GM12878 (cell line): ENCODE measurements at regions not wholly inside any gene's neighbourhood (a gene's known extent, or its start where the extent isn't known, plus 50 kb on each side); places are given as distances from the start of the nearest gene placed in this dataset.

Experiments used
- ATAC-seq: fragments of 200-7000 bp; cut with Tn5 transposase; 3 replicates; pipeline ENCODE4 v1.9.1; 2020; ENCODE audit warnings: mild to moderate bottlenecking, moderate library complexity
- BruUV-seq: library from RNA; stranded (reverse); fragments of 400-500 nt; replicated peaks from 2 replicates; lab custom pipeline; 2021; lab: Mats Ljungman, UMichigan
- CTCF ChIA-PET: fragments of 300-600 bp; sonication (Branson Sonifier 250); formaldehyde crosslinking; extraction: SDS; loops from one replicate; lab custom pipeline; 2021; ENCODE audit warnings: inconsistent platforms; lab: Yijun Ruan, JAX
- POLR2A ChIA-PET: fragments of 350-600 bp; formaldehyde crosslinking; extraction: SDS; loops from one replicate; lab custom pipeline; 2021; ENCODE audit warnings: inconsistent platforms; lab: Charles Lee
- RAD21 ChIA-PET: fragments of 300-600 bp; sonication (Branson Sonifier 250); formaldehyde crosslinking; loops from one replicate; lab custom pipeline; 2023; ENCODE audit warnings: antibody characterized with exemption; ENCODE audit not compliant: unreplicated experiment; lab: Charles Lee
- SMC1A ChIA-PET: fragments of 300-600 bp; sonication (Branson Sonifier 250); formaldehyde crosslinking; loops from one replicate; lab custom pipeline; 2023; ENCODE audit not compliant: unreplicated experiment, uncharacterized antibody; lab: Charles Lee
- DNase-seq: peaks from one replicate; pipeline ENCODE4 v3.0.0-alpha.2; 2011; ENCODE audit warnings: low read depth, low spot score
- FAIRE-seq: peaks from 3 replicates; lab custom pipeline; 2011; peaks lifted over from hg19 to GRCh38; lab: Jason Lieb, UNC
- H2AFZ ChIP-seq: 2 replicates; pipeline ENCODE4 v1.6.0; 2011; ENCODE audit warnings: low read depth, low read length, control low read depth; ENCODE audit not compliant: control insufficient read depth
- H3K27ac ChIP-seq: 2 replicates; pipeline ENCODE4 v1.5.1; 2011; ENCODE audit warnings: control low read depth; ENCODE audit not compliant: control insufficient read depth, insufficient read depth
- H3K27me3 ChIP-seq, 2 experiments: replicated peaks in 1 of 2; 2 replicates each; pipeline versions ENCODE4 v1.6.0 to v1.6.1; 2011; ENCODE audit warnings: low read length in 1 of 2; ENCODE audit not compliant: control insufficient read depth in 2 of 2, insufficient read depth in 2 of 2
- H3K36me3 ChIP-seq, 2 experiments: 2 replicates each; pipeline ENCODE4 v1.5.1; 2011; ENCODE audit warnings: low read length in 1 of 2; ENCODE audit not compliant: control insufficient read depth in 2 of 2, insufficient read depth in 2 of 2
- H3K4me1 ChIP-seq: 2 replicates; pipeline ENCODE4 v1.6.1; 2011; ENCODE audit warnings: mild to moderate bottlenecking, low read length, moderate library complexity, mixed read lengths; ENCODE audit not compliant: control insufficient read depth, insufficient read depth
- H3K4me2 ChIP-seq: 2 replicates; pipeline ENCODE4 v1.6.0; 2011; ENCODE audit warnings: control low read depth; ENCODE audit not compliant: control insufficient read depth, insufficient read depth
- H3K4me3 ChIP-seq: fragments of 200-600 bp; sonication (generic); 2 replicates; pipeline ENCODE4 v1.5.1; 2016
- H3K79me2 ChIP-seq: 2 replicates; pipeline ENCODE4 v1.6.0; 2011; ENCODE audit warnings: low read length; ENCODE audit not compliant: control insufficient read depth, insufficient read depth
- H3K9ac ChIP-seq: 2 replicates; pipeline ENCODE4 v1.8.0; 2011; ENCODE audit warnings: low read length, control low read depth, mixed read lengths; ENCODE audit not compliant: control insufficient read depth, insufficient read depth
- H3K9me3 ChIP-seq: replicated peaks from 3 replicates; pipeline ENCODE4 v1.5.1; 2011; ENCODE audit warnings: mild to moderate bottlenecking, low read length; ENCODE audit not compliant: control insufficient read depth, insufficient read depth
- H4K20me1 ChIP-seq: 2 replicates; pipeline ENCODE4 v1.6.0; 2011; ENCODE audit not compliant: control insufficient read depth, insufficient read depth
- BHLHE40 ChIP-seq, 2 experiments: fragments of 450-650 bp in 1 of 2; IDR thresholded peaks; 2 replicates each; pipeline ENCODE4 v1.6.1; 2011 to 2017; ENCODE audit warnings: low read depth in 2 of 2, borderline replicate concordance in 1 of 2, improper control_type of control experiment in 1 of 2, low read length in 1 of 2, mild to moderate bottlenecking in 1 of 2
- DPF2 ChIP-seq: fragments of 450-650 bp; IDR thresholded peaks from 2 replicates; pipeline ENCODE4 v1.6.1; 2017; ENCODE audit warnings: mild to moderate bottlenecking
- EP300 ChIP-seq, 2 experiments: fragments of 150-350 bp in 1 of 2; IDR thresholded peaks; 2 replicates each; pipeline ENCODE4 v1.6.1; 2011 to 2012; ENCODE audit warnings: low read depth in 2 of 2, low read length in 2 of 2, borderline replicate concordance in 1 of 2, improper control_type of control experiment in 1 of 2, inconsistent platforms in 1 of 2; ENCODE audit not compliant: control insufficient read depth in 1 of 2
- ETV6 ChIP-seq, 2 experiments: fragments of 450-650 bp in 1 of 2; IDR thresholded peaks in 1 of 2; conservative IDR thresholded peaks in 1 of 2; 2 replicates each; pipeline ENCODE4 v1.6.1; 2014; ENCODE audit warnings: antibody characterized with exemption in 1 of 2, borderline replicate concordance in 1 of 2, low read depth in 1 of 2, mild to moderate bottlenecking in 1 of 2, moderate library complexity in 1 of 2
- HCFC1 ChIP-seq: fragments of 150-350 bp; IDR thresholded peaks from 2 replicates; pipeline ENCODE4 v1.6.1; 2014; ENCODE audit warnings: low read length
- IKZF1 ChIP-seq: fragments of 450-650 bp; conservative IDR thresholded peaks from 2 replicates; pipeline ENCODE4 v1.6.1; 2017; ENCODE audit warnings: antibody characterized with exemption, mild to moderate bottlenecking
- MEF2B ChIP-seq: fragments of 450-650 bp; IDR thresholded peaks from 2 replicates; pipeline ENCODE4 v1.6.1; 2018; ENCODE audit warnings: mild to moderate bottlenecking, moderate library complexity; ENCODE audit not compliant: partially characterized antibody, poor library complexity, severe bottlenecking
- MTA3 ChIP-seq: IDR thresholded peaks from 2 replicates; pipeline ENCODE4 v1.6.1; 2012; ENCODE audit warnings: low read length, inconsistent platforms, borderline replicate concordance
- NFYA ChIP-seq: IDR thresholded peaks from 2 replicates; pipeline ENCODE4 v1.6.1; 2011; ENCODE audit warnings: low read depth, mild to moderate bottlenecking, low read length, improper control_type of control experiment, borderline replicate concordance
- PAX8 ChIP-seq: fragments of 450-650 bp; IDR thresholded peaks from 2 replicates; pipeline ENCODE4 v1.6.1; 2017; ENCODE audit warnings: mild to moderate bottlenecking, moderate library complexity
- PKNOX1 ChIP-seq: fragments of 450-650 bp; IDR thresholded peaks from 2 replicates; pipeline ENCODE4 v1.6.1; 2016; ENCODE audit warnings: mild to moderate bottlenecking
- PRDM15 ChIP-seq: fragments of 450-650 bp; formaldehyde crosslinking; IDR thresholded peaks from 2 replicates; pipeline ENCODE4 v1.4.0; 2020; ENCODE audit warnings: mild to moderate bottlenecking, moderate library complexity
- RCOR1 ChIP-seq: conservative IDR thresholded peaks from 2 replicates; pipeline ENCODE4 v1.6.1; 2012; ENCODE audit warnings: low read depth, low read length, improper control_type of control experiment
- ZNF687 ChIP-seq: fragments of 450-650 bp; IDR thresholded peaks from 2 replicates; pipeline ENCODE4 v1.6.1; 2017; ENCODE audit warnings: mild to moderate bottlenecking, moderate library complexity
- WGBS: methylation state at CpG from one replicate; pipeline ENCODE4 v1.1.6; 2016; ENCODE audit warnings: low lambda C conversion rate; ENCODE audit not compliant: insufficient replicate concordance, insufficient coverage; ENCODE audit errors: missing lambda C conversion rate; 5-methylcytosine and 5-hydroxymethylcytosine counted together
- in situ Hi-C: fragments of 300-500 bp; cut with MboI; formaldehyde crosslinking; loops from 9 replicates; pipeline ENCODE4 v1.14.3; 2018; ENCODE audit warnings: mixed read lengths
- intact Hi-C: fragments of 100-400 bp; cut with micrococcal nuclease; formaldehyde crosslinking; loops from one replicate; pipeline ENCODE4 v1.14.2; 2022; ENCODE audit not compliant: unreplicated experiment

GRCh38 chr12:28026701-28027100 is 54.2 kb upstream of the PTHLH start (continued):
- TF ChIP-seq DPF2 (no peak), MTA3 (no peak), MEF2B (no peak), PRDM15 (CRISPR knock-in tag) (no peak)

GRCh38 chr12:28027328-28027727 is 54.8 kb upstream of the PTHLH start:
- CTCF ChIA-PET, result no interaction called here
- Histone ChIP-seq H3K4me3 (no peak overlapping the region), H2AFZ (no peak overlapping the region), H3K79me2 (no peaks in the 10 kb centered on the region), H4K20me1 (no peaks in the 10 kb centered on the region), H3K27me3 (no peaks in the 10 kb centered on the region; a peak in 1 of 4 replicates), H3K36me3 (no peaks in the 10 kb centered on the region), H3K9ac (no peak overlapping the region), H3K9me3 (no peaks in the 10 kb centered on the region), H3K27ac (no peak overlapping the region), H3K4me2 (no peak overlapping the region), H3K4me1 (no peaks in the 10 kb centered on the region)
- in situ Hi-C loops (no loop called here), intact Hi-C loops (no loop called here)
- POLR2A ChIA-PET, result no interaction called here
- FAIRE-seq (no peak), ATAC-seq (no peak), DNase-seq (no peak)
- WGBS, result 37% methylated on average over 5 of the region's 5 CpGs
- no TSS peak for BruUV-seq
- RAD21 ChIA-PET, result no interaction called here
- SMC1A ChIA-PET, result interaction anchor here (0.7 kb wide), 1 partner anchor 85 kb away, joined by 3 read pairs; no protein-coding TSS in a partner anchor
- TF ChIP-seq HCFC1, result no peak
- TF ChIP-seq ZNF687, result no peak
- no peak for TF ChIP-seq EP300 (IDR thresholded peaks at IDR 0.05; ENCODE audit: borderline replicate concordance in 1 of 2, control insufficient read depth in 1 of 2, low read depth in 2 of 2, low read length in 2 of 2)
- no peak for TF ChIP-seq ETV6 (conservative IDR thresholded peaks at IDR 0.05 in 1 of 2, IDR thresholded peaks at IDR 0.05 in 1 of 2; ENCODE audit: borderline replicate concordance in 1 of 2, low read depth in 1 of 2)
- no peak for TF ChIP-seq IKZF1
- TF ChIP-seq MEF2B, result no peak
- no peak for TF ChIP-seq PKNOX1
- TF ChIP-seq BHLHE40 (IDR thresholded peaks at IDR 0.05; ENCODE audit: borderline replicate concordance in 1 of 2, low read depth in 2 of 2, low read length in 1 of 2), result no peak
- no peak for TF ChIP-seq NFYA
- no peak for TF ChIP-seq PAX8
- no peak for TF ChIP-seq RCOR1
